GM12878 (cell line): ENCODE measurements at regions not wholly inside any gene's neighbourhood (a gene's known extent, or its start where the extent isn't known, plus 50 kb on each side); places are given as distances from the start of the nearest gene placed in this dataset.

Source experiments
- ATAC-seq: fragments of 200-7000 bp; cut with Tn5 transposase; 3 replicates; pipeline ENCODE4 v1.9.1; 2020; ENCODE audit warnings: mild to moderate bottlenecking, moderate library complexity
- BruUV-seq: library from RNA; stranded (reverse); fragments of 400-500 nt; replicated peaks from 2 replicates; lab custom pipeline; 2021; lab: Mats Ljungman, UMichigan
- CTCF ChIA-PET: fragments of 300-600 bp; sonication (Branson Sonifier 250); formaldehyde crosslinking; extraction: SDS; loops from one replicate; lab custom pipeline; 2021; ENCODE audit warnings: inconsistent platforms; lab: Yijun Ruan, JAX
- POLR2A ChIA-PET: fragments of 350-600 bp; formaldehyde crosslinking; extraction: SDS; loops from one replicate; lab custom pipeline; 2021; ENCODE audit warnings: inconsistent platforms; lab: Charles Lee
- RAD21 ChIA-PET: fragments of 300-600 bp; sonication (Branson Sonifier 250); formaldehyde crosslinking; loops from one replicate; lab custom pipeline; 2023; ENCODE audit warnings: antibody characterized with exemption; ENCODE audit not compliant: unreplicated experiment; lab: Charles Lee
- SMC1A ChIA-PET: fragments of 300-600 bp; sonication (Branson Sonifier 250); formaldehyde crosslinking; loops from one replicate; lab custom pipeline; 2023; ENCODE audit not compliant: unreplicated experiment, uncharacterized antibody; lab: Charles Lee
- DNase-seq: peaks from one replicate; pipeline ENCODE4 v3.0.0-alpha.2; 2011; ENCODE audit warnings: low read depth, low spot score
- FAIRE-seq: peaks from 3 replicates; lab custom pipeline; 2011; peaks lifted over from hg19 to GRCh38; lab: Jason Lieb, UNC
- H2AFZ ChIP-seq: 2 replicates; pipeline ENCODE4 v1.6.0; 2011; ENCODE audit warnings: low read depth, low read length, control low read depth; ENCODE audit not compliant: control insufficient read depth
- H3K27ac ChIP-seq: 2 replicates; pipeline ENCODE4 v1.5.1; 2011; ENCODE audit warnings: control low read depth; ENCODE audit not compliant: control insufficient read depth, insufficient read depth
- H3K27me3 ChIP-seq, 2 experiments: replicated peaks in 1 of 2; 2 replicates each; pipeline versions ENCODE4 v1.6.0 to v1.6.1; 2011; ENCODE audit warnings: low read length in 1 of 2; ENCODE audit not compliant: control insufficient read depth in 2 of 2, insufficient read depth in 2 of 2
- H3K36me3 ChIP-seq, 2 experiments: 2 replicates each; pipeline ENCODE4 v1.5.1; 2011; ENCODE audit warnings: low read length in 1 of 2; ENCODE audit not compliant: control insufficient read depth in 2 of 2, insufficient read depth in 2 of 2
- H3K4me1 ChIP-seq: 2 replicates; pipeline ENCODE4 v1.6.1; 2011; ENCODE audit warnings: mild to moderate bottlenecking, low read length, moderate library complexity, mixed read lengths; ENCODE audit not compliant: control insufficient read depth, insufficient read depth
- H3K4me2 ChIP-seq: 2 replicates; pipeline ENCODE4 v1.6.0; 2011; ENCODE audit warnings: control low read depth; ENCODE audit not compliant: control insufficient read depth, insufficient read depth
- H3K4me3 ChIP-seq: fragments of 200-600 bp; sonication (generic); 2 replicates; pipeline ENCODE4 v1.5.1; 2016
- H3K79me2 ChIP-seq: 2 replicates; pipeline ENCODE4 v1.6.0; 2011; ENCODE audit warnings: low read length; ENCODE audit not compliant: control insufficient read depth, insufficient read depth
- H3K9ac ChIP-seq: 2 replicates; pipeline ENCODE4 v1.8.0; 2011; ENCODE audit warnings: low read length, control low read depth, mixed read lengths; ENCODE audit not compliant: control insufficient read depth, insufficient read depth
- H3K9me3 ChIP-seq: replicated peaks from 3 replicates; pipeline ENCODE4 v1.5.1; 2011; ENCODE audit warnings: mild to moderate bottlenecking, low read length; ENCODE audit not compliant: control insufficient read depth, insufficient read depth
- H4K20me1 ChIP-seq: 2 replicates; pipeline ENCODE4 v1.6.0; 2011; ENCODE audit not compliant: control insufficient read depth, insufficient read depth
- BACH1 ChIP-seq: fragments of 450-650 bp; IDR thresholded peaks from 2 replicates; pipeline ENCODE4 v1.6.1; 2017; ENCODE audit warnings: mild to moderate bottlenecking, borderline replicate concordance
- ESRRA ChIP-seq: IDR thresholded peaks from 2 replicates; pipeline ENCODE4 v1.6.1; 2012; ENCODE audit warnings: mild to moderate bottlenecking, low read length, improper control_type of control experiment
- ETV6 ChIP-seq, 2 experiments: fragments of 450-650 bp in 1 of 2; IDR thresholded peaks in 1 of 2; conservative IDR thresholded peaks in 1 of 2; 2 replicates each; pipeline ENCODE4 v1.6.1; 2014; ENCODE audit warnings: antibody characterized with exemption in 1 of 2, borderline replicate concordance in 1 of 2, low read depth in 1 of 2, mild to moderate bottlenecking in 1 of 2, moderate library complexity in 1 of 2
- FOXK2 ChIP-seq: fragments of 450-650 bp; IDR thresholded peaks from 2 replicates; pipeline ENCODE4 v1.6.1; 2017; ENCODE audit warnings: mild to moderate bottlenecking, moderate library complexity
- GABPA ChIP-seq: IDR thresholded peaks from 2 replicates; pipeline ENCODE4 v1.6.1; 2014; ENCODE audit warnings: antibody characterized with exemption, low read depth, mild to moderate bottlenecking, inconsistent platforms
- LARP7 ChIP-seq: fragments of 450-650 bp; IDR thresholded peaks from 2 replicates; pipeline ENCODE4 v1.6.1; 2017; ENCODE audit warnings: mild to moderate bottlenecking
- NFYA ChIP-seq: IDR thresholded peaks from 2 replicates; pipeline ENCODE4 v1.6.1; 2011; ENCODE audit warnings: low read depth, mild to moderate bottlenecking, low read length, improper control_type of control experiment, borderline replicate concordance
- NFYB ChIP-seq: IDR thresholded peaks from 2 replicates; pipeline ENCODE4 v1.6.1; 2011; ENCODE audit warnings: low read depth, mild to moderate bottlenecking, low read length, improper control_type of control experiment, moderate library complexity; ENCODE audit not compliant: insufficient read depth
- SMARCA5 ChIP-seq: fragments of 450-650 bp; IDR thresholded peaks from 2 replicates; pipeline ENCODE4 v1.6.1; 2017; ENCODE audit warnings: mild to moderate bottlenecking
- YBX1 ChIP-seq: fragments of 450-650 bp; IDR thresholded peaks from 2 replicates; pipeline ENCODE4 v1.6.1; 2016; ENCODE audit warnings: antibody characterized with exemption
- WGBS: methylation state at CpG from one replicate; pipeline ENCODE4 v1.1.6; 2016; ENCODE audit warnings: low lambda C conversion rate; ENCODE audit not compliant: insufficient replicate concordance, insufficient coverage; ENCODE audit errors: missing lambda C conversion rate; 5-methylcytosine and 5-hydroxymethylcytosine counted together
- in situ Hi-C: fragments of 300-500 bp; cut with MboI; formaldehyde crosslinking; loops from 9 replicates; pipeline ENCODE4 v1.14.3; 2018; ENCODE audit warnings: mixed read lengths
- intact Hi-C: fragments of 100-400 bp; cut with micrococcal nuclease; formaldehyde crosslinking; loops from one replicate; pipeline ENCODE4 v1.14.2; 2022; ENCODE audit not compliant: unreplicated experiment
- TF ChIP-seq, protein P1 (sequence below): fragments of 450-650 bp; IDR thresholded peaks from 2 replicates; pipeline ENCODE4 v1.6.1; 2016; ENCODE audit warnings: mild to moderate bottlenecking, moderate library complexity, borderline replicate concordance

DNA sequence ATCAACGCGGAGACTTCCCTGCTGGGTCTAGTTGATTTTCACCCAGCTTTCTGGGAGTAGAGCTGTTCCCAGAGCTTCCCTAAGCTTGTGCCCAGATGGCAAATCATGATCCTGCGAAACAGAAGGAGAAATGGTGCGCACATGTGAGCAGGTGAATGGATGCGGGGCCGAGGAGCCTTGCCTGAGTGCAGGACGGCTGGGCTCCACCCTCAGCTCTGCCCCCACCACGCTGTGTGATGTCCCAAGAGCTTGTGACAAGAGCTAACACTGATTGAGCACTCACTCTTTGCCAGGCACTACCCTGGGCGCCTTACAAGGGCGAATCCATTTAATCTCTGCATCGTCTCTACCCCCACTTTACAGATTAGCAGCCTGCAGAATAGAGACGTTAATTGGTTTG lies 162.7 kb upstream of the RPL38 start:
- intact Hi-C loops = no loop called here
- Histone ChIP-seq H3K9ac (no peak overlapping the region), H2AFZ (no peak overlapping the region), H3K4me1 (no peaks in the 10 kb centered on the region), H3K4me3 (no peak overlapping the region), H3K79me2 (no peaks in the 10 kb centered on the region), H3K27ac (no peak overlapping the region), H3K27me3 (peaks cover 0 to 1% of the 10 kb centered on the region in 2 experiments; a peak in 2 of 4 replicates), H3K4me2 (no peak overlapping the region), H4K20me1 (no peaks in the 10 kb centered on the region), H3K9me3 (no peaks in the 10 kb centered on the region), H3K36me3 (no peaks in the 10 kb centered on the region)
- DNase-seq (no peak), ATAC-seq (no peak), FAIRE-seq (no peak)
- ChIA-PET POLR2A (no interaction called here), RAD21 (no interaction called here), SMC1A (no interaction called here), CTCF (no interaction called here)
- WGBS = 26% methylated on average over 12 of the region's 12 CpGs
- in situ Hi-C loops = no loop called here
- TF ChIP-seq NFYB = no peak
- TF ChIP-seq YBX1 = no peak
- TF ChIP-seq ESRRA = no peak
- TF ChIP-seq GABPA = no peak
- TF ChIP-seq, protein P1, sequence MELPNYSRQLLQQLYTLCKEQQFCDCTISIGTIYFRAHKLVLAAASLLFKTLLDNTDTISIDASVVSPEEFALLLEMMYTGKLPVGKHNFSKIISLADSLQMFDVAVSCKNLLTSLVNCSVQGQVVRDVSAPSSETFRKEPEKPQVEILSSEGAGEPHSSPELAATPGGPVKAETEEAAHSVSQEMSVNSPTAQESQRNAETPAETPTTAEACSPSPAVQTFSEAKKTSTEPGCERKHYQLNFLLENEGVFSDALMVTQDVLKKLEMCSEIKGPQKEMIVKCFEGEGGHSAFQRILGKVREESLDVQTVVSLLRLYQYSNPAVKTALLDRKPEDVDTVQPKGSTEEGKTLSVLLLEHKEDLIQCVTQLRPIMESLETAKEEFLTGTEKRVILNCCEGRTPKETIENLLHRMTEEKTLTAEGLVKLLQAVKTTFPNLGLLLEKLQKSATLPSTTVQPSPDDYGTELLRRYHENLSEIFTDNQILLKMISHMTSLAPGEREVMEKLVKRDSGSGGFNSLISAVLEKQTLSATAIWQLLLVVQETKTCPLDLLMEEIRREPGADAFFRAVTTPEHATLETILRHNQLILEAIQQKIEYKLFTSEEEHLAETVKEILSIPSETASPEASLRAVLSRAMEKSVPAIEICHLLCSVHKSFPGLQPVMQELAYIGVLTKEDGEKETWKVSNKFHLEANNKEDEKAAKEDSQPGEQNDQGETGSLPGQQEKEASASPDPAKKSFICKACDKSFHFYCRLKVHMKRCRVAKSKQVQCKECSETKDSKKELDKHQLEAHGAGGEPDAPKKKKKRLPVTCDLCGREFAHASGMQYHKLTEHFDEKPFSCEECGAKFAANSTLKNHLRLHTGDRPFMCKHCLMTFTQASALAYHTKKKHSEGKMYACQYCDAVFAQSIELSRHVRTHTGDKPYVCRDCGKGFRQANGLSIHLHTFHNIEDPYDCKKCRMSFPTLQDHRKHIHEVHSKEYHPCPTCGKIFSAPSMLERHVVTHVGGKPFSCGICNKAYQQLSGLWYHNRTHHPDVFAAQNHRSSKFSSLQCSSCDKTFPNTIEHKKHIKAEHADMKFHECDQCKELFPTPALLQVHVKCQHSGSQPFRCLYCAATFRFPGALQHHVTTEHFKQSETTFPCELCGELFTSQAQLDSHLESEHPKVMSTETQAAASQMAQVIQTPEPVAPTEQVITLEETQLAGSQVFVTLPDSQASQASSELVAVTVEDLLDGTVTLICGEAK = no peak
- TF ChIP-seq LARP7 = no peak
- TF ChIP-seq NFYA = no peak
- no peak for TF ChIP-seq SMARCA5
- no peak for TF ChIP-seq FOXK2
- no peak for TF ChIP-seq BACH1
- no peak for TF ChIP-seq ETV6 (conservative IDR thresholded peaks at IDR 0.05 in 1 of 2, IDR thresholded peaks at IDR 0.05 in 1 of 2; ENCODE audit: borderline replicate concordance in 1 of 2, low read depth in 1 of 2)
- BruUV-seq = no TSS peak
